ENCODE measurements at regions not wholly inside any gene's neighbourhood (a gene's known extent, or its start where the extent isn't known, plus 50 kb on each side); places are given as distances from the start of the nearest gene placed in this dataset.

DNA sequence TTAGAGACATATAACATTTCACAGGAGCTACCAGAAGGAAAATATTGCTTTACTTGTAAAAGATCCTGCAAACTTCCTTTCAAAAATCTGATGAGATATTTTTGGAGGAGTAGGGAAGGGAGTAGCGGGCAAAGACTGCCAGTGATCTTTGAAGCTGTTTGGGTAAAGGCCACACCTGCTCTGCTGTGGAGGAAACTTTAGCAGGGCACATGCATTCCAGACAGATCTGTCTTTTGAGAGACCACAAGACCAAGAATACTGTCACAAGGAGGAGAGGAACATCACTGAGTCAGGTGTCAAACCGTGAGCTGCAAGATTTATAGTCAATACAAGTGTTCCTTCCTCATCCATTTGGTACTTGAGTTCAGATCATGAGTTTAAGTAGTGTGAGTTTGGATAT, 654.4 kb downstream of the DNAJB9 start:
- TF ChIP-seq, protein P1, sequence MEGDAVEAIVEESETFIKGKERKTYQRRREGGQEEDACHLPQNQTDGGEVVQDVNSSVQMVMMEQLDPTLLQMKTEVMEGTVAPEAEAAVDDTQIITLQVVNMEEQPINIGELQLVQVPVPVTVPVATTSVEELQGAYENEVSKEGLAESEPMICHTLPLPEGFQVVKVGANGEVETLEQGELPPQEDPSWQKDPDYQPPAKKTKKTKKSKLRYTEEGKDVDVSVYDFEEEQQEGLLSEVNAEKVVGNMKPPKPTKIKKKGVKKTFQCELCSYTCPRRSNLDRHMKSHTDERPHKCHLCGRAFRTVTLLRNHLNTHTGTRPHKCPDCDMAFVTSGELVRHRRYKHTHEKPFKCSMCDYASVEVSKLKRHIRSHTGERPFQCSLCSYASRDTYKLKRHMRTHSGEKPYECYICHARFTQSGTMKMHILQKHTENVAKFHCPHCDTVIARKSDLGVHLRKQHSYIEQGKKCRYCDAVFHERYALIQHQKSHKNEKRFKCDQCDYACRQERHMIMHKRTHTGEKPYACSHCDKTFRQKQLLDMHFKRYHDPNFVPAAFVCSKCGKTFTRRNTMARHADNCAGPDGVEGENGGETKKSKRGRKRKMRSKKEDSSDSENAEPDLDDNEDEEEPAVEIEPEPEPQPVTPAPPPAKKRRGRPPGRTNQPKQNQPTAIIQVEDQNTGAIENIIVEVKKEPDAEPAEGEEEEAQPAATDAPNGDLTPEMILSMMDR (IDR thresholded peaks at IDR 0.05; ENCODE audit: low read length), result no peak
- no peak for TF ChIP-seq EZH2 (IDR thresholded peaks at IDR 0.05; ENCODE audit: borderline replicate concordance, low read length)
